GM23338 (cell line): ENCODE measurements at regions not wholly inside any gene's neighbourhood (a gene's known extent, or its start where the extent isn't known, plus 50 kb on each side); places are given as distances from the start of the nearest gene placed in this dataset.
"Not testable (repeated sequence)": the region's sequence is repeated elsewhere in the genome, so short reads cannot be mapped to it uniquely, and the experiment has no call there.

ENCODE experiments used
- ATAC-seq: fragments of 200-7000 bp; cut with Tn5 transposase; 3 replicates; pipeline ENCODE4 v1.9.1; 2020
- DNase-seq: peaks from one replicate; pipeline ENCODE4 v3.0.0-alpha.2; 2015; ENCODE audit warnings: low spot score
- H2AFZ ChIP-seq: fragments of 200-600 bp; sonication (generic); 2 replicates; pipeline ENCODE4 v1.8.0; 2016; ENCODE audit warnings: antibody characterized with exemption, mild to moderate bottlenecking, moderate library complexity
- H3F3A ChIP-seq: fragments of 200-600 bp; sonication (generic); replicated peaks from 2 replicates; pipeline ENCODE4 v1.8.0; 2017; ENCODE audit warnings: antibody characterized with exemption, mixed run types, low read depth
- H3K27ac ChIP-seq: fragments of 200-600 bp; sonication (generic); 2 replicates; pipeline ENCODE4 v1.6.1; 2016; ENCODE audit warnings: low read depth
- H3K27me3 ChIP-seq: fragments of 200-600 bp; sonication (generic); 2 replicates; pipeline ENCODE4 v1.8.0; 2016; ENCODE audit warnings: mild to moderate bottlenecking, mixed run types, moderate library complexity; ENCODE audit not compliant: insufficient read depth
- H3K36me3 ChIP-seq: fragments of 200-600 bp; sonication (generic); 2 replicates; pipeline ENCODE4 v1.8.0; 2016; ENCODE audit warnings: mild to moderate bottlenecking; ENCODE audit not compliant: insufficient read depth
- H3K4me1 ChIP-seq: fragments of 200-600 bp; sonication (generic); 2 replicates; pipeline ENCODE4 v1.8.0; 2016; ENCODE audit warnings: mild to moderate bottlenecking, moderate library complexity; ENCODE audit not compliant: insufficient read depth
- H3K4me2 ChIP-seq: fragments of 200-600 bp; sonication (generic); 2 replicates; pipeline ENCODE4 v1.7.1; 2017; ENCODE audit warnings: mixed run types
- H3K4me3 ChIP-seq: fragments of 200-600 bp; sonication (generic); 2 replicates; pipeline ENCODE4 v1.6.1; 2016; ENCODE audit warnings: mixed run types
- H3K79me2 ChIP-seq: fragments of 200-600 bp; sonication (generic); replicated peaks from 2 replicates; pipeline ENCODE4 v1.8.0; 2017; ENCODE audit warnings: mild to moderate bottlenecking; ENCODE audit not compliant: insufficient read depth
- H3K9me2 ChIP-seq: fragments of 200-600 bp; sonication (generic); 2 replicates; pipeline ENCODE4 v1.8.0; 2017; ENCODE audit not compliant: insufficient read depth
- H4K20me1 ChIP-seq: fragments of 200-600 bp; sonication (generic); replicated peaks from 2 replicates; pipeline ENCODE4 v1.8.0; 2017; ENCODE audit warnings: mild to moderate bottlenecking; ENCODE audit not compliant: insufficient read depth
- H3K27ac Mint-ChIP-seq: 2 replicates; pipeline ENCODE4 v1.8.0; 2020; ENCODE audit warnings: inconsistent platforms, mild to moderate bottlenecking, moderate library complexity, mixed read lengths
- H3K27me3 Mint-ChIP-seq: 3 replicates; pipeline ENCODE4 v1.8.0; 2022; ENCODE audit warnings: low read depth, mild to moderate bottlenecking, moderate library complexity, mixed read lengths, inconsistent platforms; ENCODE audit not compliant: insufficient read depth, poor library complexity
- H3K36me3 Mint-ChIP-seq: 3 replicates; pipeline ENCODE4 v1.8.0; 2021; ENCODE audit warnings: low read depth, mild to moderate bottlenecking, inconsistent platforms, moderate library complexity, mixed read lengths
- H3K4me1 Mint-ChIP-seq: 3 replicates; pipeline ENCODE4 v1.8.0; 2020; ENCODE audit warnings: mild to moderate bottlenecking, inconsistent platforms, mixed read lengths
- H3K4me3 Mint-ChIP-seq: 3 replicates; pipeline ENCODE4 v1.8.0; 2021; ENCODE audit warnings: moderate library complexity, mild to moderate bottlenecking, inconsistent platforms, mixed read lengths
- H3K9me3 Mint-ChIP-seq: 3 replicates; pipeline ENCODE4 v1.8.0; 2020; ENCODE audit warnings: moderate library complexity, mild to moderate bottlenecking, inconsistent platforms, mixed read lengths
- CREB1 ChIP-seq: fragments of 250-450 bp; sonication (Bioruptor Pico); IDR thresholded peaks from 2 replicates; pipeline ENCODE4 v1.5.0; 2020; ENCODE audit warnings: low read depth, mild to moderate bottlenecking, moderate library complexity
- ETS1 ChIP-seq: IDR thresholded peaks from 2 replicates; pipeline ENCODE4 v1.6.1; 2016; ENCODE audit warnings: antibody characterized with exemption
- EZH2 ChIP-seq: fragments of 200-600 bp; sonication (generic); IDR thresholded peaks from one replicate; pipeline ENCODE4 v1.8.0; 2017; ENCODE audit warnings: antibody characterized with exemption, mild to moderate bottlenecking, low read depth; ENCODE audit not compliant: unreplicated experiment
- EZH2phosphoT487 ChIP-seq: fragments of 200-600 bp; sonication (generic); IDR thresholded peaks from one replicate; pipeline ENCODE4 v1.8.1; 2018; ENCODE audit warnings: antibody characterized with exemption; ENCODE audit not compliant: unreplicated experiment
- NANOG ChIP-seq: IDR thresholded peaks from 2 replicates; pipeline ENCODE4 v1.6.1; 2016; ENCODE audit warnings: antibody characterized with exemption, borderline replicate concordance
- POLR2AphosphoS5 ChIP-seq: IDR thresholded peaks from 2 replicates; pipeline ENCODE4 v1.6.1; 2016; ENCODE audit warnings: antibody characterized with exemption, low read depth
- STAT1 ChIP-seq: IDR thresholded peaks from one replicate; pipeline ENCODE4 v1.6.1; 2016; ENCODE audit warnings: antibody characterized with exemption; ENCODE audit not compliant: unreplicated experiment
- ZNF114 ChIP-seq: fragments of 250-450 bp; sonication (Bioruptor Pico); IDR thresholded peaks from 2 replicates; pipeline ENCODE4 v1.5.0; 2020; ENCODE audit warnings: mild to moderate bottlenecking, moderate library complexity
- ZNF331 ChIP-seq: fragments of 250-450 bp; sonication (Bioruptor Pico); IDR thresholded peaks from 2 replicates; pipeline ENCODE4 v1.5.0; 2020; ENCODE audit warnings: low read depth, mild to moderate bottlenecking, moderate library complexity
- TF ChIP-seq, protein P1 (sequence below), 2 experiments: fragments of 200-600 bp in 1 of 2; sonication (generic) in 1 of 2; conservative IDR thresholded peaks; 2 replicates each; pipeline versions ENCODE4 v1.5.1 to v1.6.1; 2016 to 2017; ENCODE audit warnings: antibody characterized with exemption in 2 of 2, low read depth in 2 of 2, mild to moderate bottlenecking in 2 of 2, moderate library complexity in 1 of 2
- TF ChIP-seq, protein P2 (sequence below): fragments of 250-450 bp; sonication (Bioruptor Pico); IDR thresholded peaks from 2 replicates; pipeline ENCODE4 v1.5.0; 2020; ENCODE audit warnings: mild to moderate bottlenecking, moderate library complexity

GRCh38 chr5:96097488-96097887, 135.8 kb upstream of the ELL2 start:
- DNase-seq, H3K27ac Mint-ChIP-seq, H3K9me3 Mint-ChIP-seq, H3F3A ChIP-seq, H2AFZ ChIP-seq, H3K79me2 ChIP-seq, H4K20me1 ChIP-seq, H3K4me3 ChIP-seq, H3K27ac ChIP-seq, H3K4me2 ChIP-seq, ATAC-seq, H3K27me3 Mint-ChIP-seq, H3K4me3 Mint-ChIP-seq, H3K36me3 Mint-ChIP-seq, H3K4me1 Mint-ChIP-seq, H3K36me3 ChIP-seq, H3K27me3 ChIP-seq, H3K9me2 ChIP-seq: not testable (repeated sequence)
- H3K4me1 ChIP-seq, result peaks cover 18% of the 10 kb centered on the region; the same call in 1 of the 2 replicates

- H3K9me2 ChIP-seq, result no peaks in the 10 kb centered on the region; the same call in 1 of the 2 replicates
- no peaks in the 10 kb centered on the region for H3K36me3 ChIP-seq
- no peak overlapping the region for H3K4me3 ChIP-seq
- H3K27me3 ChIP-seq, result no peaks in the 10 kb centered on the region
- no peaks in the 10 kb centered on the region for H3F3A ChIP-seq
- no peak for DNase-seq
- Mint-ChIP-seq H3K27me3 (no peaks in the 10 kb centered on the region), H3K9me3 (no peaks in the 10 kb centered on the region), H3K36me3 (no peaks in the 10 kb centered on the region), H3K4me1 (peaks cover 5% of the 10 kb centered on the region), H3K27ac (no peak overlapping the region), H3K4me3 (no peak overlapping the region)
- no peaks in the 10 kb centered on the region for H4K20me1 ChIP-seq
- H3K4me2 ChIP-seq, result no peak overlapping the region
- no peak overlapping the region for H2AFZ ChIP-seq
- H3K27ac ChIP-seq, result no peak overlapping the region
- no peak for ATAC-seq
- no peaks in the 10 kb centered on the region for H3K79me2 ChIP-seq
- H3K4me1 ChIP-seq, result peaks cover 18% of the 10 kb centered on the region; the same call in 1 of the 2 replicates
- no peak for TF ChIP-seq NANOG
- no peak for TF ChIP-seq ZNF114 (CRISPR knock-in tag)
- TF ChIP-seq ZNF331, result no peak
- TF ChIP-seq EZH2phosphoT487, result no peak
- TF ChIP-seq, protein P1, sequence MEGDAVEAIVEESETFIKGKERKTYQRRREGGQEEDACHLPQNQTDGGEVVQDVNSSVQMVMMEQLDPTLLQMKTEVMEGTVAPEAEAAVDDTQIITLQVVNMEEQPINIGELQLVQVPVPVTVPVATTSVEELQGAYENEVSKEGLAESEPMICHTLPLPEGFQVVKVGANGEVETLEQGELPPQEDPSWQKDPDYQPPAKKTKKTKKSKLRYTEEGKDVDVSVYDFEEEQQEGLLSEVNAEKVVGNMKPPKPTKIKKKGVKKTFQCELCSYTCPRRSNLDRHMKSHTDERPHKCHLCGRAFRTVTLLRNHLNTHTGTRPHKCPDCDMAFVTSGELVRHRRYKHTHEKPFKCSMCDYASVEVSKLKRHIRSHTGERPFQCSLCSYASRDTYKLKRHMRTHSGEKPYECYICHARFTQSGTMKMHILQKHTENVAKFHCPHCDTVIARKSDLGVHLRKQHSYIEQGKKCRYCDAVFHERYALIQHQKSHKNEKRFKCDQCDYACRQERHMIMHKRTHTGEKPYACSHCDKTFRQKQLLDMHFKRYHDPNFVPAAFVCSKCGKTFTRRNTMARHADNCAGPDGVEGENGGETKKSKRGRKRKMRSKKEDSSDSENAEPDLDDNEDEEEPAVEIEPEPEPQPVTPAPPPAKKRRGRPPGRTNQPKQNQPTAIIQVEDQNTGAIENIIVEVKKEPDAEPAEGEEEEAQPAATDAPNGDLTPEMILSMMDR (conservative IDR thresholded peaks at IDR 0.05; ENCODE audit: low read depth in 2 of 2), result no peak
- no peak for TF ChIP-seq ETS1
- TF ChIP-seq, protein P2, sequence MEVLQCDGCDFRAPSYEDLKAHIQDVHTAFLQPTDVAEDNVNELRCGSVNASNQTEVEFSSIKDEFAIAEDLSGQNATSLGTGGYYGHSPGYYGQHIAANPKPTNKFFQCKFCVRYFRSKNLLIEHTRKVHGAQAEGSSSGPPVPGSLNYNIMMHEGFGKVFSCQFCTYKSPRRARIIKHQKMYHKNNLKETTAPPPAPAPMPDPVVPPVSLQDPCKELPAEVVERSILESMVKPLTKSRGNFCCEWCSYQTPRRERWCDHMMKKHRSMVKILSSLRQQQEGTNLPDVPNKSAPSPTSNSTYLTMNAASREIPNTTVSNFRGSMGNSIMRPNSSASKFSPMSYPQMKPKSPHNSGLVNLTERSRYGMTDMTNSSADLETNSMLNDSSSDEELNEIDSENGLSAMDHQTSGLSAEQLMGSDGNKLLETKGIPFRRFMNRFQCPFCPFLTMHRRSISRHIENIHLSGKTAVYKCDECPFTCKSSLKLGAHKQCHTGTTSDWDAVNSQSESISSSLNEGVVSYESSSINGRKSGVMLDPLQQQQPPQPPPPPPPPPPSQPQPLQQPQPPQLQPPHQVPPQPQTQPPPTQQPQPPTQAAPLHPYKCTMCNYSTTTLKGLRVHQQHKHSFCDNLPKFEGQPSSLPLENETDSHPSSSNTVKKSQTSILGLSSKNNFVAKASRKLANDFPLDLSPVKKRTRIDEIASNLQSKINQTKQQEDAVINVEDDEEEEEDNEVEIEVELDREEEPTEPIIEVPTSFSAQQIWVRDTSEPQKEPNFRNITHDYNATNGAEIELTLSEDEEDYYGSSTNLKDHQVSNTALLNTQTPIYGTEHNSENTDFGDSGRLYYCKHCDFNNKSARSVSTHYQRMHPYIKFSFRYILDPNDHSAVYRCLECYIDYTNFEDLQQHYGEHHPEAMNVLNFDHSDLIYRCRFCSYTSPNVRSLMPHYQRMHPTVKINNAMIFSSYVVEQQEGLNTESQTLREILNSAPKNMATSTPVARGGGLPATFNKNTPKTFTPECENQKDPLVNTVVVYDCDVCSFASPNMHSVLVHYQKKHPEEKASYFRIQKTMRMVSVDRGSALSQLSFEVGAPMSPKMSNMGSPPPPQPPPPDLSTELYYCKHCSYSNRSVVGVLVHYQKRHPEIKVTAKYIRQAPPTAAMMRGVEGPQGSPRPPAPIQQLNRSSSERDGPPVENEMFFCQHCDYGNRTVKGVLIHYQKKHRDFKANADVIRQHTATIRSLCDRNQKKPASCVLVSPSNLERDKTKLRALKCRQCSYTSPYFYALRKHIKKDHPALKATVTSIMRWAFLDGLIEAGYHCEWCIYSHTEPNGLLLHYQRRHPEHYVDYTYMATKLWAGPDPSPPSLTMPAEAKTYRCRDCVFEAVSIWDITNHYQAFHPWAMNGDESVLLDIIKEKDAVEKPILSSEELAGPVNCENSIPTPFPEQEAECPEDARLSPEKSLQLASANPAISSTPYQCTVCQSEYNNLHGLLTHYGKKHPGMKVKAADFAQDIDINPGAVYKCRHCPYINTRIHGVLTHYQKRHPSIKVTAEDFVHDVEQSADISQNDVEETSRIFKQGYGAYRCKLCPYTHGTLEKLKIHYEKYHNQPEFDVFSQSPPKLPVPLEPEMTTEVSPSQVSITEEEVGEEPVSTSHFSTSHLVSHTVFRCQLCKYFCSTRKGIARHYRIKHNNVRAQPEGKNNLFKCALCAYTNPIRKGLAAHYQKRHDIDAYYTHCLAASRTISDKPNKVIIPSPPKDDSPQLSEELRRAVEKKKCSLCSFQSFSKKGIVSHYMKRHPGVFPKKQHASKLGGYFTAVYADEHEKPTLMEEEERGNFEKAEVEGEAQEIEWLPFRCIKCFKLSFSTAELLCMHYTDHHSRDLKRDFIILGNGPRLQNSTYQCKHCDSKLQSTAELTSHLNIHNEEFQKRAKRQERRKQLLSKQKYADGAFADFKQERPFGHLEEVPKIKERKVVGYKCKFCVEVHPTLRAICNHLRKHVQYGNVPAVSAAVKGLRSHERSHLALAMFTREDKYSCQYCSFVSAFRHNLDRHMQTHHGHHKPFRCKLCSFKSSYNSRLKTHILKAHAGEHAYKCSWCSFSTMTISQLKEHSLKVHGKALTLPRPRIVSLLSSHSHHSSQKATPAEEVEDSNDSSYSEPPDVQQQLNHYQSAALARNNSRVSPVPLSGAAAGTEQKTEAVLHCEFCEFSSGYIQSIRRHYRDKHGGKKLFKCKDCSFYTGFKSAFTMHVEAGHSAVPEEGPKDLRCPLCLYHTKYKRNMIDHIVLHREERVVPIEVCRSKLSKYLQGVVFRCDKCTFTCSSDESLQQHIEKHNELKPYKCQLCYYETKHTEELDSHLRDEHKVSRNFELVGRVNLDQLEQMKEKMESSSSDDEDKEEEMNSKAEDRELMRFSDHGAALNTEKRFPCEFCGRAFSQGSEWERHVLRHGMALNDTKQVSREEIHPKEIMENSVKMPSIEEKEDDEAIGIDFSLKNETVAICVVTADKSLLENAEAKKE (CRISPR knock-in tag), result no peak
- no peak for TF ChIP-seq CREB1 (CRISPR knock-in tag)
- no peak for TF ChIP-seq EZH2
- no peak for TF ChIP-seq POLR2AphosphoS5
- no peak for TF ChIP-seq STAT1
Observed at GRCh38 chr5:96096724-96097123, 135.1 kb upstream of the ELL2 start.
